Keratinocyte (primary cell): ENCODE measurements at regions not wholly inside any gene's neighbourhood (a gene's known extent, or its start where the extent isn't known, plus 50 kb on each side); places are given as distances from the start of the nearest gene placed in this dataset.

Source experiments
- DNase-seq: peaks from one replicate; pipeline ENCODE4 v3.0.0-alpha.2; 2011; ENCODE audit warnings: low read depth, missing footprints, low spot score
- FAIRE-seq: peaks from 2 replicates; lab custom pipeline; 2011; peaks lifted over from hg19 to GRCh38; lab: Jason Lieb, UNC
- H2AFZ ChIP-seq: 2 replicates; pipeline ENCODE4 v1.6.0; 2012; ENCODE audit warnings: low read length, control low read depth, inconsistent platforms; ENCODE audit not compliant: control insufficient read depth
- H3K27ac ChIP-seq: 2 replicates; pipeline ENCODE4 v1.5.1; 2011; ENCODE audit warnings: low read length; ENCODE audit not compliant: control insufficient read depth, insufficient read depth
- H3K27me3 ChIP-seq: 3 replicates; pipeline ENCODE4 v1.6.0; 2011; ENCODE audit warnings: low read length; ENCODE audit not compliant: control insufficient read depth, insufficient read depth; ENCODE audit errors: extremely low read depth
- H3K36me3 ChIP-seq, 2 experiments: 2 replicates in 1 of 2; 3 replicates in 1 of 2; pipeline ENCODE4 v1.5.1; 2011; ENCODE audit warnings: low read length in 2 of 2, mild to moderate bottlenecking in 1 of 2; ENCODE audit not compliant: control insufficient read depth in 2 of 2, insufficient read depth in 2 of 2; ENCODE audit errors: extremely low read depth in 1 of 2
- H3K4me1 ChIP-seq: 3 replicates; pipeline ENCODE4 v1.5.1; 2011; ENCODE audit warnings: low read length; ENCODE audit not compliant: control insufficient read depth, insufficient read depth; ENCODE audit errors: extremely low read depth
- H3K4me2 ChIP-seq: 3 replicates; pipeline ENCODE4 v1.6.0; 2011; ENCODE audit warnings: low read depth, low read length; ENCODE audit not compliant: control insufficient read depth, insufficient read depth; ENCODE audit errors: extremely low read depth
- H3K4me3 ChIP-seq, 3 experiments: fragments of 200-600 bp in 1 of 3; sonication (generic) in 1 of 3; 2 replicates in 2 of 3; 3 replicates in 1 of 3; pipeline ENCODE4 v1.5.1; 2011 to 2016; ENCODE audit warnings: low read length in 3 of 3, mild to moderate bottlenecking in 3 of 3, control low read depth in 2 of 3, inconsistent platforms in 1 of 3, low read depth in 1 of 3, mixed read lengths in 1 of 3, mixed run types in 1 of 3, moderate library complexity in 1 of 3; ENCODE audit not compliant: control insufficient read depth in 2 of 3, insufficient read depth in 2 of 3; ENCODE audit errors: extremely low read depth in 1 of 3
- H3K79me2 ChIP-seq: 2 replicates; pipeline ENCODE4 v1.6.0; 2012; ENCODE audit warnings: low read length; ENCODE audit not compliant: control insufficient read depth, insufficient read depth
- H3K9ac ChIP-seq: 3 replicates; pipeline ENCODE4 v1.6.0; 2011; ENCODE audit warnings: low read length; ENCODE audit not compliant: control insufficient read depth, insufficient read depth; ENCODE audit errors: extremely low read depth
- H3K9me1 ChIP-seq: 3 replicates; pipeline ENCODE4 v1.6.0; 2011; ENCODE audit warnings: low read length; ENCODE audit not compliant: control insufficient read depth, insufficient read depth; ENCODE audit errors: extremely low read depth
- H3K9me3 ChIP-seq: 2 replicates; pipeline ENCODE4 v1.5.1; 2012; ENCODE audit warnings: low read depth, low read length; ENCODE audit not compliant: control insufficient read depth
- H4K20me1 ChIP-seq: 3 replicates; pipeline ENCODE4 v1.6.0; 2011; ENCODE audit warnings: low read length; ENCODE audit not compliant: control insufficient read depth, insufficient read depth; ENCODE audit errors: extremely low read depth
- CTCF ChIP-seq, 3 experiments: IDR thresholded peaks in 1 of 3; conservative IDR thresholded peaks in 1 of 3; optimal IDR thresholded peaks in 1 of 3; 2 replicates in 2 of 3; 3 replicates in 1 of 3; pipeline versions ENCODE3 to v1.5.1; 2011; ENCODE audit warnings: low read length in 3 of 3, mild to moderate bottlenecking in 3 of 3, moderate library complexity in 2 of 3, control low read depth in 1 of 3, inconsistent platforms in 1 of 3; ENCODE audit not compliant: insufficient read depth in 2 of 3; ENCODE audit errors: extremely low read depth in 1 of 3
- EZH2 ChIP-seq: IDR thresholded peaks from one replicate; pipeline ENCODE4 v1.6.1; 2012; ENCODE audit warnings: inconsistent platforms, mild to moderate bottlenecking, low read length, moderate library complexity
- dilution Hi-C: fragments of 300-500 bp; cut with MboI; formaldehyde crosslinking; loops from one replicate; pipeline ENCODE4 v1.7.0; 2020; ENCODE audit warnings: low sequenced_read_pairs; ENCODE audit not compliant: extremely low pct_ligation_motif_present

GRCh38 chr2:10964052-10964790 is 52.5 kb downstream of the KCNF1 start:
- FAIRE-seq (no peak), DNase-seq (no peak)
- H4K20me1 ChIP-seq = no peaks in the 10 kb centered on the region
- no peaks in the 10 kb centered on the region for H3K9me1 ChIP-seq
- H3K27me3 ChIP-seq = peaks cover 17% of the 10 kb centered on the region
- H3K9me3 ChIP-seq = no peaks in the 10 kb centered on the region
- no peaks in the 10 kb centered on the region for H3K79me2 ChIP-seq
- TF ChIP-seq EZH2 (no peak), CTCF (optimal IDR thresholded peaks at IDR 0.05 in 1 of 3, IDR thresholded peaks at IDR 0.05 in 1 of 3, conservative IDR thresholded peaks at IDR 0.05 in 1 of 3; ENCODE audit: extremely low read depth in 1 of 3, insufficient read depth in 2 of 3, low read length in 3 of 3) (no peak)
- no peak overlapping the region for H3K4me2 ChIP-seq
- no peak overlapping the region for H2AFZ ChIP-seq
- no peaks in the 10 kb centered on the region for H3K4me1 ChIP-seq
- H3K27ac ChIP-seq = no peak overlapping the region
- dilution Hi-C loops = no loop called here
- no peak overlapping the region for H3K4me3 ChIP-seq
- no peak overlapping the region for H3K9ac ChIP-seq
- H3K36me3 ChIP-seq = no peaks in the 10 kb centered on the region

- TF ChIP-seq EZH2 (no peak), CTCF (optimal IDR thresholded peaks at IDR 0.05 in 1 of 3, IDR thresholded peaks at IDR 0.05 in 1 of 3, conservative IDR thresholded peaks at IDR 0.05 in 1 of 3; ENCODE audit: extremely low read depth in 1 of 3, insufficient read depth in 2 of 3, low read length in 3 of 3) (no peak)
- Histone ChIP-seq H3K9me3 (no peaks in the 10 kb centered on the region), H3K9me1 (no peaks in the 10 kb centered on the region), H3K9ac (no peak overlapping the region), H3K4me1 (no peaks in the 10 kb centered on the region), H3K4me3 (no peak overlapping the region), H2AFZ (no peak overlapping the region), H4K20me1 (no peaks in the 10 kb centered on the region), H3K4me2 (no peak overlapping the region), H3K27me3 (peaks cover 19% of the 10 kb centered on the region), H3K27ac (no peak overlapping the region), H3K79me2 (no peaks in the 10 kb centered on the region), H3K36me3 (no peaks in the 10 kb centered on the region)
- FAIRE-seq (no peak), DNase-seq (no peak)
- dilution Hi-C loops = no loop called here
Measured at GRCh38 chr2:10965241-10965843, 53.6 kb downstream of the KCNF1 start.
